BE2C (cell line): ENCODE measurements at regions not wholly inside any gene's neighbourhood (a gene's known extent, or its start where the extent isn't known, plus 50 kb on each side); places are given as distances from the start of the nearest gene placed in this dataset.

ENCODE experiments used
- DNase-seq: peaks from one replicate; pipeline ENCODE4 v3.0.0-alpha.2; 2020
- H3K27me3 ChIP-seq: fragments of 250-450 bp; sonication (Bioruptor Pico); 2 replicates; pipeline ENCODE4 v1.5.1; 2020; ENCODE audit warnings: mild to moderate bottlenecking
- H3K36me3 ChIP-seq: fragments of 250-450 bp; sonication (Bioruptor Pico); 2 replicates; pipeline ENCODE4 v1.5.1; 2020; ENCODE audit warnings: mild to moderate bottlenecking
- H3K4me1 ChIP-seq: fragments of 250-450 bp; sonication (Bioruptor Pico); 2 replicates; pipeline ENCODE4 v1.5.1; 2020
- H3K4me3 ChIP-seq: 2 replicates; pipeline ENCODE4 v1.5.1; 2011; ENCODE audit warnings: low read depth, low read length
- H3K9me3 ChIP-seq: fragments of 250-450 bp; sonication (Bioruptor Pico); 2 replicates; pipeline ENCODE4 v1.5.1; 2020
- TF ChIP-seq, protein P1 (sequence below): IDR thresholded peaks from 2 replicates; pipeline ENCODE4 v1.5.1; 2012; ENCODE audit warnings: mild to moderate bottlenecking, low read depth, low read length

DNA sequence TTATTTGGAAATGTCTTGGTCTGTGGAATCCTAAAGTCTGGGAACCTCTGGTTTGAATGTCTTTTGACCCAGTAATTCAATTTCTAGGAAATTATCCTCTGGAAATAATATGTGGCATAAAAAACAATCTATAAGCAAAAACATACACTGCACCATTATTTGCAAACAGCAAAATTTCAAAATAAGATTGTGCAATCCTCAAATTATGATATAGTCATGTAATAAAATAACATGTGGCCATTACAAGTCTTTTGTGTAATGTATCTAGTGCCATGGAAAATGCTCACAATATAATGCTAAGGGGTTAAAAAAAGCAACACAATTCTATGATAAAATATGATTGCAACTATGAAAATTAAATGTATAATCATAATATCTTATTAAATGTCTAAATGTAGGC lies 312.9 kb upstream of the RUNX1 start:
- Histone ChIP-seq H3K27me3 (no peaks in the 10 kb centered on the region), H3K9me3 (no peaks in the 10 kb centered on the region), H3K4me1 (no peaks in the 10 kb centered on the region), H3K4me3 (no peak overlapping the region), H3K36me3 (no peaks in the 10 kb centered on the region)
- TF ChIP-seq, protein P1, sequence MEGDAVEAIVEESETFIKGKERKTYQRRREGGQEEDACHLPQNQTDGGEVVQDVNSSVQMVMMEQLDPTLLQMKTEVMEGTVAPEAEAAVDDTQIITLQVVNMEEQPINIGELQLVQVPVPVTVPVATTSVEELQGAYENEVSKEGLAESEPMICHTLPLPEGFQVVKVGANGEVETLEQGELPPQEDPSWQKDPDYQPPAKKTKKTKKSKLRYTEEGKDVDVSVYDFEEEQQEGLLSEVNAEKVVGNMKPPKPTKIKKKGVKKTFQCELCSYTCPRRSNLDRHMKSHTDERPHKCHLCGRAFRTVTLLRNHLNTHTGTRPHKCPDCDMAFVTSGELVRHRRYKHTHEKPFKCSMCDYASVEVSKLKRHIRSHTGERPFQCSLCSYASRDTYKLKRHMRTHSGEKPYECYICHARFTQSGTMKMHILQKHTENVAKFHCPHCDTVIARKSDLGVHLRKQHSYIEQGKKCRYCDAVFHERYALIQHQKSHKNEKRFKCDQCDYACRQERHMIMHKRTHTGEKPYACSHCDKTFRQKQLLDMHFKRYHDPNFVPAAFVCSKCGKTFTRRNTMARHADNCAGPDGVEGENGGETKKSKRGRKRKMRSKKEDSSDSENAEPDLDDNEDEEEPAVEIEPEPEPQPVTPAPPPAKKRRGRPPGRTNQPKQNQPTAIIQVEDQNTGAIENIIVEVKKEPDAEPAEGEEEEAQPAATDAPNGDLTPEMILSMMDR: no peak
- DNase-seq: no peak

DNA sequence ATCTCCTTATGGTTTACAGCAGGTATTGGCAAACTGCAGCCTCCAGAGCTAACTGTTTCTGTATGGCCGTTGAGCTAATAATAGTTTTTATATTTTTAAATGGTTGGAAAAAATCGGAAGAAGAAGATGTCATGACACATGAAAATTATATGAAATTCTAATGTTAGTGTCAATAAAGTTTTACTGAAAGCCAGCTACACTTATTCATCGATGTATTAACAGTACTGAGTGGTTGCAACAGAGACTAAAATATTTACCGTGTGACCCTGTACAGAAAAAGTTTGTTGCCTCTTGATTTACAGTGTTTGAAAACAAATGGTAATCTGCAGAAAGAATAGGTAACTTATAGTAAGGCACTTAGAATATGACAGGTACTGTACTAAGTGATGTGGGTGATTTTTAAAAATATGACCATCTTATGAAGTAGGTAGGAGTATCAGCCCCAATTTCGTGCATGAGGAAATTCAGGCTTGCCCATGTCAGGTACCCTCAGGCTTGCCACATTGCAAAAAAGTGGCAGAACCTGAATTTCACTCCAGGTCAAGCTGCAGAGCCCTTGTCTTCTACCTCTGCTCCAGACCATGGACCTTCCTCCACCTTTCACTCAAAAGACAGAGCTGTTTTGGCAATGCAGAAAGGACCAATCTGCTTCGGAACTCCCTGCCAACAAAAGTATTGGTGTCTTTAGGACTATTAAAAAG lies 311.9 kb upstream of the RUNX1 start:
- Histone ChIP-seq H3K9me3 (no peaks in the 10 kb centered on the region), H3K27me3 (no peaks in the 10 kb centered on the region), H3K4me3 (no peak overlapping the region), H3K4me1 (no peaks in the 10 kb centered on the region), H3K36me3 (no peaks in the 10 kb centered on the region)
- no peak for DNase-seq
- TF ChIP-seq, protein P1: no peak

DNA sequence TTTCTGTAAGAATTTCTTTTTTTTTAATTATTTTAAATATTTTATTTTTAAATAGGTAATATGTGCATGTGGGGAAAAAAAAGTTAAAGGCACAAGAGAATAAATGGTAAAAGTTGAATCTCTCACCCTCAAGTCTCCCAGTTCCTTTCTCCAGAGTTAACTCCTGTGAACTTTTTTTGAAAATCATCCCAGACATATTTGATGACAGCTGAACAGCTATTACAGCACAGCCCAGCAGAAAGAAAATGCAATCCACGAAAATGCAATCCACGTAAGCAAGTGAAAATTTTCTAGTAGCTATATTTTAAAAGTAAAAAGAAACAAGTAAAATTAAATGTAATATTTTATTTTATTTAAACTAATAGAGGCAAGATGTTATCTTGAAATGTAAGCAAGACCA lies 310.0 kb upstream of the RUNX1 start:
- Histone ChIP-seq H3K9me3 (no peaks in the 10 kb centered on the region), H3K4me3 (no peak overlapping the region), H3K4me1 (no peaks in the 10 kb centered on the region), H3K36me3 (no peaks in the 10 kb centered on the region), H3K27me3 (no peaks in the 10 kb centered on the region)
- TF ChIP-seq, protein P1: no peak
- DNase-seq: no peak

DNA sequence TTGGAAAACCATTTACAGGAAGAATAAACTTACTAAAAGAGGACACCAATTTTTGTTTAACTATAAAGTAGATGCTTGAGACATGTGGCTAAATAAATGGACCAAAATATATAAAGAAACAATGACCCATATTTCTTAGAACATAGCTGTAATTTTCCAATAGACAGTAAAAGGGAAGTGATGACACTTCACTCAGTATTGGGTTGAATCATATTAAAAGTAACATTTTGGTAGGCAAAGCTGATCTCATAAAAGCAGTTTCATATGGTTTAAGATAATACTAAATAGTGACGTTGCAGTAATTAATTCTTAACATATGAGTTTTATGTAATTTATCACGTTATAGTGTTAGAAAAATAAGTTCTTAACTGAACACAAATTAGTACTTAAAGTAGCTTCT lies 308.9 kb upstream of the RUNX1 start:
- H3K4me1 ChIP-seq: no peaks in the 10 kb centered on the region

DNA sequence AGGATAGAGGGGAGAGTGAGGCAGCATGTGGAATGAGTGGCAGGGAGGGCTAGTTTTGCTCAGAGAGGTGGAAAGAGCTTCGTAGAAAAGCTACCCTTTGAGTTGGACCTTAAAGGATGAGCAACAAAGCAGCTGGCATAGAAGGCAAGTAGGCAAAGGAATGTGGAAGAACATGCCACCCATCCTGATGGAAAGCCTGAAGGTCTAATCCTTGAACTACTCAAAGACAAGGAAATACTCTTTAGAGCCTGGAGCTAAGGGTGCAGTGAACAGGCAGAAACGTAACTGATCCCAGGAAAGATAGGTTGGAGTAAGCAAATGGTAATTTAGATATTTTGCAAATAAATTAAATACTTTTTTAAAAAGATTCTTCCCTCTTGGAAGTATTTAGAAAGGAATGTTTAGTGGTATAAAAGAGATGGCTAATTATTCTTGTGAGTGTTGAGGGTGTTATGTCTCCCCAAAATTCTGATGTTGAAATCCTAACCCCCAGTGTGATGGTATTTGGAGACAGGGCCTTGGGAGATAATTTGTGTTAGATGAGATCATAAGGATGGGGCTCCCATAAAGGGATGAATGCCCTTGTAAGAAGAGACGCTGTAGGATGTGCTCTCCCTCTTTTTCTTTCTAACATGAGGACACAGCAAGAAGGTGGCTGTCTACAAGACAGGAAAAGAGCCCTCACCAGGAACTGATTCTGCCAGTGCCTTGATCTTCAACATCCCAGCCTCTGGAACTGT lies 308.1 kb upstream of the RUNX1 start:
- TF ChIP-seq, protein P1: no peak
- DNase-seq: no peak
- H3K4me1 ChIP-seq: no peaks in the 10 kb centered on the region
- no peaks in the 10 kb centered on the region for H3K36me3 ChIP-seq
- no peak overlapping the region for H3K4me3 ChIP-seq
- no peaks in the 10 kb centered on the region for H3K27me3 ChIP-seq
- no peaks in the 10 kb centered on the region for H3K9me3 ChIP-seq

More for the DNA sequence above, 308.9 kb upstream of the RUNX1 start:
- TF ChIP-seq, protein P1: no peak
- H3K36me3 ChIP-seq: no peaks in the 10 kb centered on the region
- no peaks in the 10 kb centered on the region for H3K27me3 ChIP-seq
- DNase-seq: no peak
- H3K9me3 ChIP-seq: no peaks in the 10 kb centered on the region
- no peak overlapping the region for H3K4me3 ChIP-seq

DNA sequence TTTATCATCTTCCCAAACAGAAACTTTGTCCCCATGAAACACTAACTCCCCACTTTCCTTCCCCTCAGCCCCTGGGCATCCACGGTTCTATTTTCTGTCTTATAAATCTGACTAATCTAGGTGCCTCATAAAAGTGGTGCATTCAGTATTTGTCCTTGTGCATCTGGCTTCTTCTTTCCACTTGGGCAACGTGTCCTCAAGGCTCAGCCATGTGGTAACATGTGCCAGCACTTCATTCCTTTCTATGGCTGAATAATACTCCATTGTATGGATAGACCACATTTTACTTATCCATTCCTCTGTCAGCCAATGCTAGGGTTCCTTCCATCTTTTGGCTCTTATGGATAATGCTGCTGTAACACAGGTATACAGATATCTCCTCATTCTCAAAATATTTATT lies 305.0 kb upstream of the RUNX1 start:
- Histone ChIP-seq H3K36me3 (no peaks in the 10 kb centered on the region), H3K4me3 (no peak overlapping the region), H3K9me3 (no peaks in the 10 kb centered on the region), H3K27me3 (no peaks in the 10 kb centered on the region), H3K4me1 (no peaks in the 10 kb centered on the region)
- TF ChIP-seq, protein P1: no peak
- no peak for DNase-seq
